Stomach (tissue), 4 donors: ENCODE measurements at regions not wholly inside any gene's neighbourhood (a gene's known extent, or its start where the extent isn't known, plus 50 kb on each side); places are given as distances from the start of the nearest gene placed in this dataset.

Experiments
- POLR2A ChIP-seq, 4 donors: fragments of 450-650 bp; IDR thresholded peaks; one replicate each; pipeline ENCODE4 v1.6.1; 2016; ENCODE audit warnings: antibody characterized with exemption in 4 of 4, control low read depth in 2 of 4, mild to moderate bottlenecking in 1 of 4, moderate library complexity in 1 of 4
- POLR2AphosphoS5 ChIP-seq, 3 donors: sonication (generic); formaldehyde crosslinking; IDR thresholded peaks; one replicate each; pipeline ENCODE4 v1.6.1; 2016; ENCODE audit warnings: antibody characterized with exemption in 3 of 3
- TF ChIP-seq, protein P1 (sequence below), 7 experiments: fragments of 450-650 bp in 4 of 7; fragments of 200-600 bp in 3 of 7; sonication (generic) in 3 of 7; IDR thresholded peaks; one replicate each; pipeline ENCODE4 v1.5.1; 2016 to 2019; ENCODE audit warnings: antibody characterized with exemption in 7 of 7, control low read depth in 2 of 7, mild to moderate bottlenecking in 1 of 7

GRCh38 chr6:166853371-166854325 is 102.7 kb downstream of the RNASET2 start:
- TF ChIP-seq, protein P1, sequence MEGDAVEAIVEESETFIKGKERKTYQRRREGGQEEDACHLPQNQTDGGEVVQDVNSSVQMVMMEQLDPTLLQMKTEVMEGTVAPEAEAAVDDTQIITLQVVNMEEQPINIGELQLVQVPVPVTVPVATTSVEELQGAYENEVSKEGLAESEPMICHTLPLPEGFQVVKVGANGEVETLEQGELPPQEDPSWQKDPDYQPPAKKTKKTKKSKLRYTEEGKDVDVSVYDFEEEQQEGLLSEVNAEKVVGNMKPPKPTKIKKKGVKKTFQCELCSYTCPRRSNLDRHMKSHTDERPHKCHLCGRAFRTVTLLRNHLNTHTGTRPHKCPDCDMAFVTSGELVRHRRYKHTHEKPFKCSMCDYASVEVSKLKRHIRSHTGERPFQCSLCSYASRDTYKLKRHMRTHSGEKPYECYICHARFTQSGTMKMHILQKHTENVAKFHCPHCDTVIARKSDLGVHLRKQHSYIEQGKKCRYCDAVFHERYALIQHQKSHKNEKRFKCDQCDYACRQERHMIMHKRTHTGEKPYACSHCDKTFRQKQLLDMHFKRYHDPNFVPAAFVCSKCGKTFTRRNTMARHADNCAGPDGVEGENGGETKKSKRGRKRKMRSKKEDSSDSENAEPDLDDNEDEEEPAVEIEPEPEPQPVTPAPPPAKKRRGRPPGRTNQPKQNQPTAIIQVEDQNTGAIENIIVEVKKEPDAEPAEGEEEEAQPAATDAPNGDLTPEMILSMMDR (IDR thresholded peaks at IDR 0.05), result no peak
- TF ChIP-seq POLR2AphosphoS5 (IDR thresholded peaks at IDR 0.05), result no peak
- no peak for TF ChIP-seq POLR2A (IDR thresholded peaks at IDR 0.05)
